PC-3 (cell line): ENCODE measurements at regions not wholly inside any gene's neighbourhood (a gene's known extent, or its start where the extent isn't known, plus 50 kb on each side); places are given as distances from the start of the nearest gene placed in this dataset.

Experiments used
- ATAC-seq: fragments of 200-7000 bp; cut with Tn5 transposase; 2 replicates; pipeline ENCODE4 v1.9.1; 2020; ENCODE audit warnings: mild to moderate bottlenecking, moderate library complexity
- BruUV-seq: library from RNA; stranded (reverse); fragments of 400-500 nt; replicated peaks from 2 replicates; lab custom pipeline; 2021; lab: Mats Ljungman, UMichigan
- CTCF ChIA-PET: fragments of 300-600 bp; sonication (Branson Sonifier 250); formaldehyde crosslinking; loops from one replicate; lab custom pipeline; 2022; ENCODE audit warnings: antibody characterized with exemption; lab: Charles Lee
- POLR2A ChIA-PET: fragments of 300-600 bp; sonication (Branson Sonifier 250); formaldehyde crosslinking; loops from one replicate; lab custom pipeline; 2022; ENCODE audit warnings: antibody characterized with exemption; ENCODE audit not compliant: unreplicated experiment; lab: Charles Lee
- DNase-seq: peaks from one replicate; pipeline ENCODE4 v3.0.0-alpha.2; 2015
- H2AFZ ChIP-seq: fragments of 300-600 bp; sonication (generic); 2 replicates; pipeline ENCODE4 v1.6.0; 2016; ENCODE audit warnings: antibody characterized with exemption, low read length
- H3F3A ChIP-seq: fragments of 300-600 bp; sonication (generic); one replicate; pipeline ENCODE4 v1.6.0; 2017; ENCODE audit warnings: antibody characterized with exemption, low read length, control low read depth, mild to moderate bottlenecking; ENCODE audit not compliant: unreplicated experiment
- H3K27ac ChIP-seq: fragments of 300-600 bp; sonication (generic); 2 replicates; pipeline ENCODE4 v1.5.1; 2016; ENCODE audit warnings: mild to moderate bottlenecking, low read length
- H3K27me3 ChIP-seq: fragments of 300-600 bp; sonication (generic); 2 replicates; pipeline ENCODE4 v1.6.1; 2016; ENCODE audit warnings: low read length, mixed read lengths
- H3K36me3 ChIP-seq: fragments of 300-600 bp; sonication (generic); 2 replicates; pipeline ENCODE4 v1.6.1; 2016; ENCODE audit warnings: low read depth, mixed run types, low read length, mixed read lengths
- H3K4me1 ChIP-seq: fragments of 300-600 bp; sonication (generic); 2 replicates; pipeline ENCODE4 v1.5.1; 2016; ENCODE audit warnings: low read length; ENCODE audit not compliant: insufficient read depth
- H3K4me2 ChIP-seq: fragments of 300-600 bp; sonication (generic); 2 replicates; pipeline ENCODE4 v1.6.0; 2016; ENCODE audit warnings: low read length
- H3K4me3 ChIP-seq: fragments of 300-600 bp; sonication (generic); 2 replicates; pipeline ENCODE4 v1.5.1; 2016; ENCODE audit warnings: mild to moderate bottlenecking, low read length, mixed read lengths
- H3K79me2 ChIP-seq: fragments of 300-600 bp; sonication (generic); 2 replicates; pipeline ENCODE4 v1.6.1; 2017; ENCODE audit warnings: low read length, mixed read lengths
- H3K9ac ChIP-seq: fragments of 300-600 bp; sonication (generic); 2 replicates; pipeline ENCODE4 v1.6.0; 2016; ENCODE audit warnings: mild to moderate bottlenecking, low read length
- H3K9me2 ChIP-seq: fragments of 300-600 bp; sonication (generic); replicated peaks from 2 replicates; pipeline ENCODE4 v1.6.1; 2016; ENCODE audit warnings: mixed run types, low read length, mixed read lengths
- H3K9me3 ChIP-seq: fragments of 300-600 bp; sonication (generic); 2 replicates; pipeline ENCODE4 v1.6.1; 2016; ENCODE audit warnings: low read length, mixed read lengths
- H4K20me1 ChIP-seq: fragments of 300-600 bp; sonication (generic); 2 replicates; pipeline ENCODE4 v1.6.1; 2016; ENCODE audit warnings: low read length, mixed read lengths
- EZH2 ChIP-seq: fragments of 300-600 bp; sonication (generic); IDR thresholded peaks from one replicate; pipeline ENCODE4 v1.6.1; 2017; ENCODE audit warnings: antibody characterized with exemption, mild to moderate bottlenecking, low read length; ENCODE audit not compliant: unreplicated experiment
- EZH2phosphoT487 ChIP-seq: fragments of 300-600 bp; sonication (generic); IDR thresholded peaks from 2 replicates; pipeline ENCODE4 v1.6.1; 2018; ENCODE audit warnings: mild to moderate bottlenecking, antibody characterized with exemption, low read length, borderline replicate concordance
- intact Hi-C: fragments of 100-400 bp; cut with micrococcal nuclease; formaldehyde crosslinking; loops from 2 replicates; pipeline ENCODE4 v1.9.0; 2023
- TF ChIP-seq, protein P1 (sequence below): fragments of 300-600 bp; sonication (generic); conservative IDR thresholded peaks from 2 replicates; pipeline ENCODE4 v1.5.1; 2017; ENCODE audit warnings: antibody characterized with exemption, low read depth, mild to moderate bottlenecking, low read length

DNA sequence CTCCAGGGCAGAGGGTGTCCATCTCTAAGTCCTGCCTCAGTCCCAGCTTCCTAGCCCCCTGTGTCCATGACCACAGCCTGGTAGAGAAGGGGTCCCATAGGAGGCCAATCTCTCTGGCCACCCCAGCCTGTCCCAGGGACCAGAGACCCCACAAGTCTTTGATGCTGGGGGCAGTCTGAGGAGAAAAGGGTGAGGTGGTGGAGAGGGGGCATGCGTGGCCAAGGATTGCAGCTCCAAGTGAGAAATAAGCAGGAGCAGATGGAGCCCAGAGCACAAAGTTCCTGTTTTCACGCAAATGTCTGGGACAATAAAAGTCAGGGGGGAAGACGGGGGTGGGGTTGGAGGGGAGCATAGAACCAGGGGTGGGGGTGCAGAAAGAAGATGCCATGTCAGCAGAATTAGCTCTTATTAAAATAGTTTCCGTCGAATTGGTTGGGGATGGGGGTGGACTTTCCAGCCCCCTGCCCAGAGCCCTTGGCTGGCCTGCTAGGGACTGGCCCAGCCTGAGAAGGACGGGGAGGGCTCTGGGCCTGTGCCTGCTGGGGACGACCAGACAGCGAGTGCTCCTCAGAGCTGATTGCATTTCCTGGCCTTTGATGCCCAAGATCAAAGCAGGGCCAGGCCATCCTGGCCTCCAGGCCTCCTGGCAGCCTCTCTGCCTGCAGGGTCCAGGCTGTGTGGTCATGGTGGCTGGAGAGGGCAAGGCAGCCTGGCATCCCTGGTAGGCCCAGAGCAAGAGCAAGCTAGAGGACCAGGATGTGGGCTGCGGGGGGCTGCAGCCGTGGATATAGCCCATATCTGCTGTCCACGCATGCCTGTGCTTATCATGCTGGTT, 337.1 kb downstream of the DYSF start:
- POLR2A ChIA-PET: no interaction called here
- Histone ChIP-seq H3F3A (no peaks in the 10 kb centered on the region), H3K9me2 (no peaks in the 10 kb centered on the region), H2AFZ (no peak overlapping the region), H3K27ac (no peak overlapping the region), H3K79me2 (no peaks in the 10 kb centered on the region), H3K9ac (no peak overlapping the region), H3K4me1 (peaks cover 34% of the 10 kb centered on the region), H3K27me3 (no peaks in the 10 kb centered on the region), H3K4me2 (no peak overlapping the region), H4K20me1 (no peaks in the 10 kb centered on the region), H3K9me3 (no peaks in the 10 kb centered on the region), H3K4me3 (no peak overlapping the region), H3K36me3 (no peaks in the 10 kb centered on the region)
- no peak for DNase-seq
- no TSS peak for BruUV-seq
- CTCF ChIA-PET: interaction anchor here (0.6 kb wide), 2 partner anchors 12 to 102 kb away, joined by 3 to 13 read pairs; no protein-coding TSS in a partner anchor
- intact Hi-C loops: loop anchor here (5.0 to 10.0 kb wide), 3 partner anchors 84 to 784 kb away; no protein-coding TSS in a partner anchor
- ATAC-seq: no peak
- TF ChIP-seq EZH2phosphoT487: no peak
- TF ChIP-seq EZH2: no peak
- TF ChIP-seq, protein P1, sequence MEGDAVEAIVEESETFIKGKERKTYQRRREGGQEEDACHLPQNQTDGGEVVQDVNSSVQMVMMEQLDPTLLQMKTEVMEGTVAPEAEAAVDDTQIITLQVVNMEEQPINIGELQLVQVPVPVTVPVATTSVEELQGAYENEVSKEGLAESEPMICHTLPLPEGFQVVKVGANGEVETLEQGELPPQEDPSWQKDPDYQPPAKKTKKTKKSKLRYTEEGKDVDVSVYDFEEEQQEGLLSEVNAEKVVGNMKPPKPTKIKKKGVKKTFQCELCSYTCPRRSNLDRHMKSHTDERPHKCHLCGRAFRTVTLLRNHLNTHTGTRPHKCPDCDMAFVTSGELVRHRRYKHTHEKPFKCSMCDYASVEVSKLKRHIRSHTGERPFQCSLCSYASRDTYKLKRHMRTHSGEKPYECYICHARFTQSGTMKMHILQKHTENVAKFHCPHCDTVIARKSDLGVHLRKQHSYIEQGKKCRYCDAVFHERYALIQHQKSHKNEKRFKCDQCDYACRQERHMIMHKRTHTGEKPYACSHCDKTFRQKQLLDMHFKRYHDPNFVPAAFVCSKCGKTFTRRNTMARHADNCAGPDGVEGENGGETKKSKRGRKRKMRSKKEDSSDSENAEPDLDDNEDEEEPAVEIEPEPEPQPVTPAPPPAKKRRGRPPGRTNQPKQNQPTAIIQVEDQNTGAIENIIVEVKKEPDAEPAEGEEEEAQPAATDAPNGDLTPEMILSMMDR: no peak

DNA sequence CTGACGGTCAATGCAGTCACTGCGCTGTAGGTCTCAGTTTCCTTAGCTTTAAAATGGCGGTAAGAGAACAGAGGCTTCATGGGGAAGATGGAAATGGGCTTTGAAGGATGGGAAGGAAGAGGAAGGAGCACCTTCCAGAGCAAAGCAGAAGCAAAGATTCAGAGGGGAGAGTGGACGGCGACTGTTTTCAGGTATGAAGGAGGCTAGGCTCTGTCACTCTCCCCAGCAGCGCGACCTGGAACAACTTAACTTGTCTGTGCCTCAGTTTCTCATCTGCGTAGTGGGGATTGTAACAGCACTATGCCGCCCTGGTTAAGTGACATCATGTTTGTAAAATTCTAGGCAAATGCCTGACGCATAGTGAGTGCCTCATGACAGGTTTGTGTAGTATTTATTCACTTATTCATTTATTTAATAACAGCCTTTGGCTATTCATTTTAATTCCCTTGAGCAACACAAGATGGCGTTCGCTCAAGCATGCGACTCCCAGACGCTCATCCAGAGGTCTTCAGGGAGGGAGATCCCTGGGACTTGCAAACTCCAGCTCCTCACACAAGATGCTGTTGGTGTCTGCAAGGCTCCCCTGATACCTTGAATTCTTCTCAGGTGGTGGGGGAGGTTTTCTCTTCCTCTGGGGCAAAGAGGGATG, 336.3 kb downstream of the DYSF start:
- H2AFZ ChIP-seq: no peak overlapping the region
- H3K36me3 ChIP-seq: no peaks in the 10 kb centered on the region
- DNase-seq (peak; percentile 75), ATAC-seq (peak; percentile 2)
- POLR2A ChIA-PET: no interaction called here
- H3K79me2 ChIP-seq: no peaks in the 10 kb centered on the region
- H3K9me2 ChIP-seq: no peaks in the 10 kb centered on the region
- CTCF ChIA-PET: interaction anchor here (0.6 kb wide), 2 partner anchors 11 to 101 kb away, joined by 3 to 13 read pairs; no protein-coding TSS in a partner anchor
- peaks cover 2% of the 10 kb centered on the region for H3F3A ChIP-seq
- no peaks in the 10 kb centered on the region for H3K9me3 ChIP-seq
- H3K4me3 ChIP-seq: no peak overlapping the region
- no peaks in the 10 kb centered on the region for H3K27me3 ChIP-seq
- no peaks in the 10 kb centered on the region for H4K20me1 ChIP-seq
- intact Hi-C loops: loop anchor here (5.0 to 10.0 kb wide), 4 partner anchors 85 to 785 kb away; no protein-coding TSS in a partner anchor
- no peak overlapping the region for H3K9ac ChIP-seq
- TF ChIP-seq, protein P1: peak; percentile 72
- no peak for TF ChIP-seq EZH2
- TF ChIP-seq EZH2phosphoT487: no peak
- H3K4me2 ChIP-seq: no peak overlapping the region
- no TSS peak for BruUV-seq
- H3K4me1 ChIP-seq: peaks cover 42% of the 10 kb centered on the region
- H3K27ac ChIP-seq: no peak overlapping the region
